ENCODE measurements at regions not wholly inside any gene's neighbourhood (a gene's known extent, or its start where the extent isn't known, plus 50 kb on each side); places are given as distances from the start of the nearest gene placed in this dataset.

GRCh38 chr5:3101561-3101960 is 350.1 kb upstream of the IRX2 start:
- DNase-seq (ENCODE audit: insufficient read length, low spot score), result no peak
- FAIRE-seq, result no peak
- no peak for TF ChIP-seq CTCF (IDR thresholded peaks at IDR 0.05; ENCODE audit: insufficient read depth, missing control alignments)

- no peak for TF ChIP-seq CTCF (IDR thresholded peaks at IDR 0.05; ENCODE audit: insufficient read depth, missing control alignments)
- FAIRE-seq (no peak), DNase-seq (ENCODE audit: insufficient read length, low spot score) (no peak)
Measured at GRCh38 chr5:3100921-3101551, 349.6 kb upstream of the IRX2 start.

- DNase-seq (ENCODE audit: insufficient read length, low spot score) (no peak), FAIRE-seq (no peak)
- TF ChIP-seq CTCF (IDR thresholded peaks at IDR 0.05; ENCODE audit: insufficient read depth, missing control alignments), result no peak
Measured at GRCh38 chr5:3099954-3100353, 348.5 kb upstream of the IRX2 start.

- TF ChIP-seq CTCF (IDR thresholded peaks at IDR 0.05; ENCODE audit: insufficient read depth, missing control alignments), result no peak
- no peak for FAIRE-seq
- DNase-seq (ENCODE audit: insufficient read length, low spot score), result no peak
Measured at GRCh38 chr5:3099526-3099925, 348.0 kb upstream of the IRX2 start.

- DNase-seq (ENCODE audit: insufficient read length, low spot score) (no peak), FAIRE-seq (no peak)
- no peak for TF ChIP-seq CTCF (IDR thresholded peaks at IDR 0.05; ENCODE audit: insufficient read depth, missing control alignments)
Measured at GRCh38 chr5:3098821-3099220, 347.3 kb upstream of the IRX2 start.

- FAIRE-seq, result no peak
- DNase-seq (ENCODE audit: insufficient read length, low spot score), result no peak
- TF ChIP-seq CTCF (IDR thresholded peaks at IDR 0.05; ENCODE audit: insufficient read depth, missing control alignments), result no peak
Measured at GRCh38 chr5:3092664-3093063, 341.2 kb upstream of the IRX2 start.

- FAIRE-seq (no peak), DNase-seq (ENCODE audit: insufficient read length, low spot score) (no peak)
- TF ChIP-seq CTCF (IDR thresholded peaks at IDR 0.05; ENCODE audit: insufficient read depth, missing control alignments), result no peak
Measured at GRCh38 chr5:3092211-3092610, 340.7 kb upstream of the IRX2 start.
